ENCODE measurements at regions not wholly inside any gene's neighbourhood (a gene's known extent, or its start where the extent isn't known, plus 50 kb on each side); places are given as distances from the start of the nearest gene placed in this dataset.

GRCh38 chr9:38234479-38235170 lies 157.9 kb upstream of the ALDH1B1 start:
- Histone ChIP-seq H3K79me1 (ENCODE audit: low read depth, low read length) (no peaks in the 10 kb centered on the region), H2AK5ac (ENCODE audit: low read depth, low read length) (no peak overlapping the region), H3K56ac (replicated peaks; ENCODE audit: insufficient read length, low read depth, low read length) (no peak overlapping the region), H3K14ac (ENCODE audit: insufficient read length) (no peak overlapping the region), H3K4me3 (ENCODE audit: extremely low read depth in 1 of 4, insufficient read depth in 2 of 4, low read depth in 3 of 4, low read length in 4 of 4) (no peak overlapping the region), H3K23me2 (ENCODE audit: low read depth, low read length) (no peaks in the 10 kb centered on the region), H3K9ac (replicated peaks in 1 of 4; ENCODE audit: extremely low read depth in 1 of 4, low read depth in 3 of 4, low read length in 3 of 4) (no peak overlapping the region), H4K8ac (ENCODE audit: extremely low read depth, insufficient read depth, low read length) (no peak overlapping the region), H3K4me1 (replicated peaks in 1 of 4; ENCODE audit: control insufficient read depth in 3 of 4, insufficient read depth in 4 of 4, low read length in 3 of 4) (no peaks in the 10 kb centered on the region), H2BK120ac (replicated peaks; ENCODE audit: low read depth, low read length) (no peak overlapping the region), H3K4me2 (ENCODE audit: insufficient read depth in 1 of 2, low read depth in 2 of 2, low read length in 2 of 2) (no peak overlapping the region), H4K91ac (replicated peaks; ENCODE audit: insufficient read length, low read length) (no peak overlapping the region), H4K5ac (ENCODE audit: insufficient read length, low read depth, low read length) (no peak overlapping the region), H2BK20ac (ENCODE audit: low read length) (no peak overlapping the region), H3K23ac (ENCODE audit: insufficient read length) (no peak overlapping the region), H2AFZ (ENCODE audit: low read length) (no peak overlapping the region), H2BK5ac (ENCODE audit: low read depth, low read length) (no peak overlapping the region), H3K79me2 (ENCODE audit: control insufficient read depth in 1 of 2, insufficient read depth in 2 of 2, low read length in 2 of 2) (no peaks in the 10 kb centered on the region), H3K27ac (ENCODE audit: low read depth, low read length) (no peak overlapping the region), H4K20me1 (replicated peaks in 1 of 2; ENCODE audit: control insufficient read depth in 1 of 2, insufficient read depth in 2 of 2, low read length in 2 of 2) (no peaks in the 10 kb centered on the region), H3K27me3 (replicated peaks in 1 of 4; ENCODE audit: control insufficient read depth in 3 of 4, extremely low read depth in 1 of 4, insufficient read depth in 3 of 4, low read length in 3 of 4) (peaks cover 0 to 13% (median 0%) of the 10 kb centered on the region in 4 experiments; a peak in 5 of 7 replicates), H3K4ac (replicated peaks; ENCODE audit: insufficient read length, low read depth, low read length) (no peak overlapping the region), H3K9me3 (ENCODE audit: insufficient read depth in 2 of 2, low read depth in 1 of 2, low read length in 1 of 2) (0 out of 4 replicates have a peak, but pooled peaks cover 0 to 1% of the 10 kb centered on the region in 2 experiments), H2BK12ac (ENCODE audit: low read depth, low read length) (no peak overlapping the region), H2BK15ac (ENCODE audit: low read length) (no peak overlapping the region), H3K18ac (ENCODE audit: extremely low read depth, low read length) (no peak overlapping the region), H3K36me3 (ENCODE audit: control insufficient read depth in 2 of 4, insufficient read depth in 4 of 4, low read length in 3 of 4) (no peaks in the 10 kb centered on the region)
- TF ChIP-seq EZH2 (IDR thresholded peaks at IDR 0.05; ENCODE audit: low read depth, low read length, severe bottlenecking) (no peak), SP2 (IDR thresholded peaks at IDR 0.05; ENCODE audit: low read length) (no peak), USF2 (IDR thresholded peaks at IDR 0.05; ENCODE audit: low read length) (no peak), CTBP2 (IDR thresholded peaks at IDR 0.05; ENCODE audit: borderline replicate concordance, insufficient read depth, insufficient read length, low read length) (no peak), SIRT6 (IDR thresholded peaks at IDR 0.05; ENCODE audit: low read length) (no peak), SIN3A (conservative IDR thresholded peaks at IDR 0.05 in 1 of 2, IDR thresholded peaks at IDR 0.05 in 1 of 2; ENCODE audit: low read depth in 1 of 2, low read length in 2 of 2) (no peak), POLR2A (IDR thresholded peaks at IDR 0.05; ENCODE audit: control extremely low read depth in 1 of 2, low read depth in 2 of 2, low read length in 2 of 2) (no peak), TAF1 (IDR thresholded peaks at IDR 0.05; ENCODE audit: low read depth, low read length) (no peak), E2F6 (IDR thresholded peaks at IDR 0.05) (no peak)
- 84% methylated on average over 5 of the region's 5 CpGs; no CpG with 5 or more reads in 1 of the 2 experiments for WGBS, 2 experiments (ENCODE audit: extremely low coverage in 1 of 2, insufficient coverage in 1 of 2, insufficient read length in 1 of 2, insufficient replicate concordance in 2 of 2, low coverage in 1 of 2, low lambda C conversion rate in 2 of 2, missing lambda C conversion rate in 1 of 2)
- DNase-seq (ENCODE audit: low read depth in 1 of 2, low spot score in 2 of 2) (no peak), FAIRE-seq (no peak)
- ChIA-PET CTCF (ENCODE audit: partially characterized antibody) (interaction anchor here (0.6 to 2.1 kb wide), 7 partner anchors 10 to 321 kb away, joined by 3 to 7 read pairs (median 3); no protein-coding TSS in a partner anchor), POLR2A (ENCODE audit: partially characterized antibody) (no interaction called here)

Measured in H1 (cell line).